Left lung (tissue), 4 donors: ENCODE measurements at regions not wholly inside any gene's neighbourhood (a gene's known extent, or its start where the extent isn't known, plus 50 kb on each side); places are given as distances from the start of the nearest gene placed in this dataset.

Experiments
- ATAC-seq: fragments of 200-7000 bp; cut with Tn5 transposase; one replicate; pipeline ENCODE4 v1.9.1; 2020; ENCODE audit warnings: moderate library complexity
- DNase-seq, 4 donors: peaks; one replicate each; pipeline ENCODE4 v3.0.0-alpha.2; 2013 to 2020
- H3K27ac ChIP-seq, 2 donors: fragments of 200-600 bp; sonication (generic) in 1 of 2; one replicate each; pipeline versions ENCODE4 v1.5.0 to v1.8.0; 2020 to 2021
- H3K27me3 ChIP-seq, 2 donors: fragments of 200-600 bp; sonication (generic) in 1 of 2; one replicate each; pipeline versions ENCODE4 v1.5.0 to v1.8.0; 2020 to 2021
- H3K36me3 ChIP-seq, 2 donors: fragments of 200-600 bp; sonication (generic) in 1 of 2; one replicate each; pipeline versions ENCODE4 v1.5.0 to v1.8.0; 2020 to 2021
- H3K4me1 ChIP-seq, 2 donors: fragments of 200-600 bp; one replicate each; pipeline ENCODE4 v1.8.0; 2021
- H3K4me3 ChIP-seq, 2 donors: fragments of 200-600 bp; sonication (generic) in 1 of 2; one replicate each; pipeline versions ENCODE4 v1.5.0 to v1.8.0; 2020 to 2021; ENCODE audit warnings: mild to moderate bottlenecking in 1 of 2
- H3K9me3 ChIP-seq, 2 donors: fragments of 200-600 bp; sonication (generic) in 1 of 2; one replicate each; pipeline versions ENCODE4 v1.5.0 to v1.8.0; 2020 to 2021
- intact Hi-C, 2 donors: fragments of 100-400 bp; cut with DNase I; formaldehyde crosslinking; loops; one replicate each; pipeline versions ENCODE4 v1.11.2 to v1.14.2; 2022
- TF ChIP-seq, protein P1 (sequence below), 2 donors: fragments of 200-600 bp; sonication (generic) in 1 of 2; IDR thresholded peaks; one replicate each; pipeline versions ENCODE4 v1.5.0 to v1.8.0; 2021; ENCODE audit warnings: antibody characterized with exemption in 2 of 2
- donor health status: DM: no; HTN: yes; CAD: no.
- donor health status: DM: no; HTN: no; CAD: no.

- Histone ChIP-seq H3K4me3 (no peak overlapping the region), H3K27ac (no peak overlapping the region), H3K36me3 (no peaks in the 10 kb centered on the region), H3K4me1 (no peaks in the 10 kb centered on the region), H3K9me3 (no peaks in the 10 kb centered on the region), H3K27me3 (no peaks in the 10 kb centered on the region)
- TF ChIP-seq, protein P1, sequence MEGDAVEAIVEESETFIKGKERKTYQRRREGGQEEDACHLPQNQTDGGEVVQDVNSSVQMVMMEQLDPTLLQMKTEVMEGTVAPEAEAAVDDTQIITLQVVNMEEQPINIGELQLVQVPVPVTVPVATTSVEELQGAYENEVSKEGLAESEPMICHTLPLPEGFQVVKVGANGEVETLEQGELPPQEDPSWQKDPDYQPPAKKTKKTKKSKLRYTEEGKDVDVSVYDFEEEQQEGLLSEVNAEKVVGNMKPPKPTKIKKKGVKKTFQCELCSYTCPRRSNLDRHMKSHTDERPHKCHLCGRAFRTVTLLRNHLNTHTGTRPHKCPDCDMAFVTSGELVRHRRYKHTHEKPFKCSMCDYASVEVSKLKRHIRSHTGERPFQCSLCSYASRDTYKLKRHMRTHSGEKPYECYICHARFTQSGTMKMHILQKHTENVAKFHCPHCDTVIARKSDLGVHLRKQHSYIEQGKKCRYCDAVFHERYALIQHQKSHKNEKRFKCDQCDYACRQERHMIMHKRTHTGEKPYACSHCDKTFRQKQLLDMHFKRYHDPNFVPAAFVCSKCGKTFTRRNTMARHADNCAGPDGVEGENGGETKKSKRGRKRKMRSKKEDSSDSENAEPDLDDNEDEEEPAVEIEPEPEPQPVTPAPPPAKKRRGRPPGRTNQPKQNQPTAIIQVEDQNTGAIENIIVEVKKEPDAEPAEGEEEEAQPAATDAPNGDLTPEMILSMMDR (IDR thresholded peaks at IDR 0.05), result no peak
- intact Hi-C loops, result no loop called here
- DNase-seq (no peak), ATAC-seq (no peak)
Observed at GRCh38 chr3:30248423-30248822, 358.0 kb upstream of the TGFBR2 start.

- Histone ChIP-seq H3K4me1 (no peaks in the 10 kb centered on the region), H3K9me3 (no peaks in the 10 kb centered on the region), H3K27me3 (no peaks in the 10 kb centered on the region), H3K4me3 (no peak overlapping the region), H3K27ac (no peak overlapping the region), H3K36me3 (no peaks in the 10 kb centered on the region)
- intact Hi-C loops, result no loop called here
- ATAC-seq (no peak), DNase-seq (no peak)
- TF ChIP-seq, protein P1 (IDR thresholded peaks at IDR 0.05), result no peak
Observed at GRCh38 chr3:30252474-30252873, 353.9 kb upstream of the TGFBR2 start.

DNA sequence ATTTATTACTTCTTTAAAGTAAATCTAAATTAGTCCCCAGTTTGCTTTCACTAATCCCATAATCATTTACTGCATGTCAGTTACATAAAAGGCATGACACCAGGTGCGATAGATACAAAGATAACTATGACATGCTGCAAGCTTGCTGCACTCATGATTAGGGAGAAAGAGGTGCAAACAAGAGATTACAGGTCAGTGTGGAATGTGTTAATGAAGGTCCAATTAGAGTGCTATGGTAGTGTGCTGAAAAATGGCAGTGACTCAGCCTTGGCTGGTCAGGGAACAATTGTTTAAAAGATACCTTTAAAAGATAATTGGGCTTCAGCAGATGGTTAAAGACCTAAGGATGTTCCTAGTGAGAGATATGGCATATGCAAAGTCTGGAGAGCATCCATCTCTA, 352.6 kb upstream of the TGFBR2 start:
- Histone ChIP-seq H3K4me3 (no peak overlapping the region), H3K36me3 (no peaks in the 10 kb centered on the region), H3K27me3 (no peaks in the 10 kb centered on the region), H3K9me3 (no peaks in the 10 kb centered on the region), H3K4me1 (no peaks in the 10 kb centered on the region), H3K27ac (no peak overlapping the region)
- intact Hi-C loops, result no loop called here
- TF ChIP-seq, protein P1 (IDR thresholded peaks at IDR 0.05), result no peak
- ATAC-seq (no peak), DNase-seq (no peak)

- Histone ChIP-seq H3K27ac (no peak overlapping the region), H3K27me3 (no peaks in the 10 kb centered on the region), H3K9me3 (no peaks in the 10 kb centered on the region), H3K36me3 (no peaks in the 10 kb centered on the region), H3K4me1 (no peaks in the 10 kb centered on the region), H3K4me3 (no peak overlapping the region)
- TF ChIP-seq, protein P1 (IDR thresholded peaks at IDR 0.05), result no peak
- DNase-seq (no peak), ATAC-seq (no peak)
- intact Hi-C loops, result no loop called here
Observed at GRCh38 chr3:30256474-30256873, 349.9 kb upstream of the TGFBR2 start.

DNA sequence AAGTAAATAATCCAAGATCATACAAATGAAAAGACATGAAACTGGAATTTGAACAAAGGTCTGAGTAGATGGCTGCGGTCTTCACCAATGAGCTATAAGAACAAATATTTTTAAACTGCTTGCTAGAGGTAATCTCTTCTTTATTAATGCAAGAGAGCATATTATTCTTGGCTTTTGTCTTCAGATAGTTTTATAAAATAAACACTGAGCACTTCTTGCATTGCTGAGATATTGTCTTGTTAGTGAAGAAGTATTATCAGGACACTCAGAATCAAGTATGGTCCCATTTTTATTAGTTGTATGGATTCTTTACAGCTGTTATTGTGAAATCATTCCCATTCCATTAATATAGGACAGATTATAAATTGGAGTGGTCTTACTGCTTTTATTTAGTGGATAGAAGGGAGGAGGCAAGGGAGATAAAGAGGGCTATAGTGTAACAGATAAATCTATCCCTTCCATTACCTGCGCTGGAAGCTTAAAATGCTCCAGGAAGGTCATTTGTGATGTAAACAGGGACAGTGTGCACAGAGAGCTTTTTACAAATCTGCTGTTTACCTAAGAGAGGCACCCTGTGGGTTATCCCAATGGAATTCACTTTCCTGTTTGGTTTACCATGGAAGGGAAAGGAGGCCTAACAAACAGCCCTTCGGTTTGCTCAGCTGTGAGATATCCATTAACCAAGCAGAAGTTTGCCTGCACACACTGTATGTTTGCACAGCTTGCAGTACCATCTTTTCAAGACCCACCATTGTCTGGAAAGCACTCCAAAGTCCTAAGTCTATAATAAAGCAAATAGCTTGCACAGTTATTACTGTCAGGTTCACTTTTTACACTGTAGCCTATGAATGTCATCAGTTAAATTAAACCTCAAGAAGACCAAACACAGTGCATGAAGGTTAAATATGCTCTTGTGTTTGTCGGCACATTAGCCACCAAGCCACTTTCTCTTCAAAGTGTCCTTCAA, 347.7 kb upstream of the TGFBR2 start:
- no peaks in the 10 kb centered on the region for H3K36me3 ChIP-seq
- intact Hi-C loops, result no loop called here
- DNase-seq (no peak), ATAC-seq (peak; percentile 19)
- H3K9me3 ChIP-seq, result no peaks in the 10 kb centered on the region
- H3K4me1 ChIP-seq, result peaks cover 0 to 4% of the 10 kb centered on the region in 2 donors
- no peak overlapping the region for H3K4me3 ChIP-seq
- TF ChIP-seq, protein P1 (IDR thresholded peaks at IDR 0.05), result no peak
- H3K27ac ChIP-seq, result no peak overlapping the region
- no peaks in the 10 kb centered on the region for H3K27me3 ChIP-seq
